ENCODE measurements at regions not wholly inside any gene's neighbourhood (a gene's known extent, or its start where the extent isn't known, plus 50 kb on each side); places are given as distances from the start of the nearest gene placed in this dataset.

DNA sequence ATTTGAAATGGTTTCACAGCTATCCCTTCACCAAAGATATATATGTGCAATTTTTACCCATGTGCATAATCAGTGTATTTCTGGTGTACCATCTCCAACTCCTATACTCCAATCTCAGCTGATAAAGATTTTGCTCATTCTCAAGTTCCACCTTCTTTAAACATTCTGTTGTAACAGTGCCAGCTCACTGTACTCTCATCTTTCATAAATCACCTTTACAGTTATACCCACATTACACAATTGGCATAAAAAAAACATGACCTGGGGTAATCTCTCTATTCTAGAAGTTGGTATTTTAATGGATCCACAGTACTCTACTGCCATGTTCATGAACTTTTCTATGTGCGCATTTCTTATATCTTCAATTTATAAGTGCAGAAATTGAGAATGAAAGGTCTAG lies 339.9 kb upstream of the DPH6 start:
- TF ChIP-seq, protein P1, sequence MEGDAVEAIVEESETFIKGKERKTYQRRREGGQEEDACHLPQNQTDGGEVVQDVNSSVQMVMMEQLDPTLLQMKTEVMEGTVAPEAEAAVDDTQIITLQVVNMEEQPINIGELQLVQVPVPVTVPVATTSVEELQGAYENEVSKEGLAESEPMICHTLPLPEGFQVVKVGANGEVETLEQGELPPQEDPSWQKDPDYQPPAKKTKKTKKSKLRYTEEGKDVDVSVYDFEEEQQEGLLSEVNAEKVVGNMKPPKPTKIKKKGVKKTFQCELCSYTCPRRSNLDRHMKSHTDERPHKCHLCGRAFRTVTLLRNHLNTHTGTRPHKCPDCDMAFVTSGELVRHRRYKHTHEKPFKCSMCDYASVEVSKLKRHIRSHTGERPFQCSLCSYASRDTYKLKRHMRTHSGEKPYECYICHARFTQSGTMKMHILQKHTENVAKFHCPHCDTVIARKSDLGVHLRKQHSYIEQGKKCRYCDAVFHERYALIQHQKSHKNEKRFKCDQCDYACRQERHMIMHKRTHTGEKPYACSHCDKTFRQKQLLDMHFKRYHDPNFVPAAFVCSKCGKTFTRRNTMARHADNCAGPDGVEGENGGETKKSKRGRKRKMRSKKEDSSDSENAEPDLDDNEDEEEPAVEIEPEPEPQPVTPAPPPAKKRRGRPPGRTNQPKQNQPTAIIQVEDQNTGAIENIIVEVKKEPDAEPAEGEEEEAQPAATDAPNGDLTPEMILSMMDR (IDR thresholded peaks at IDR 0.05) = no peak
- TF ChIP-seq SIN3A (IDR thresholded peaks at IDR 0.05; ENCODE audit: borderline replicate concordance, insufficient read depth, low read depth, low read length) (no peak), POLR2AphosphoS5 (IDR thresholded peaks at IDR 0.05; ENCODE audit: low read depth, low read length) (no peak), TCF7L2 (IDR thresholded peaks at IDR 0.05; ENCODE audit: low read depth, low read length) (no peak)
- TF ChIP-seq, protein P2, sequence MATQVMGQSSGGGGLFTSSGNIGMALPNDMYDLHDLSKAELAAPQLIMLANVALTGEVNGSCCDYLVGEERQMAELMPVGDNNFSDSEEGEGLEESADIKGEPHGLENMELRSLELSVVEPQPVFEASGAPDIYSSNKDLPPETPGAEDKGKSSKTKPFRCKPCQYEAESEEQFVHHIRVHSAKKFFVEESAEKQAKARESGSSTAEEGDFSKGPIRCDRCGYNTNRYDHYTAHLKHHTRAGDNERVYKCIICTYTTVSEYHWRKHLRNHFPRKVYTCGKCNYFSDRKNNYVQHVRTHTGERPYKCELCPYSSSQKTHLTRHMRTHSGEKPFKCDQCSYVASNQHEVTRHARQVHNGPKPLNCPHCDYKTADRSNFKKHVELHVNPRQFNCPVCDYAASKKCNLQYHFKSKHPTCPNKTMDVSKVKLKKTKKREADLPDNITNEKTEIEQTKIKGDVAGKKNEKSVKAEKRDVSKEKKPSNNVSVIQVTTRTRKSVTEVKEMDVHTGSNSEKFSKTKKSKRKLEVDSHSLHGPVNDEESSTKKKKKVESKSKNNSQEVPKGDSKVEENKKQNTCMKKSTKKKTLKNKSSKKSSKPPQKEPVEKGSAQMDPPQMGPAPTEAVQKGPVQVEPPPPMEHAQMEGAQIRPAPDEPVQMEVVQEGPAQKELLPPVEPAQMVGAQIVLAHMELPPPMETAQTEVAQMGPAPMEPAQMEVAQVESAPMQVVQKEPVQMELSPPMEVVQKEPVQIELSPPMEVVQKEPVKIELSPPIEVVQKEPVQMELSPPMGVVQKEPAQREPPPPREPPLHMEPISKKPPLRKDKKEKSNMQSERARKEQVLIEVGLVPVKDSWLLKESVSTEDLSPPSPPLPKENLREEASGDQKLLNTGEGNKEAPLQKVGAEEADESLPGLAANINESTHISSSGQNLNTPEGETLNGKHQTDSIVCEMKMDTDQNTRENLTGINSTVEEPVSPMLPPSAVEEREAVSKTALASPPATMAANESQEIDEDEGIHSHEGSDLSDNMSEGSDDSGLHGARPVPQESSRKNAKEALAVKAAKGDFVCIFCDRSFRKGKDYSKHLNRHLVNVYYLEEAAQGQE (IDR thresholded peaks at IDR 0.05; ENCODE audit: insufficient read depth in 1 of 2, low read depth in 2 of 2, low read length in 1 of 2) = no peak

Data from Panc1 (cell line).